Tibial nerve (tissue), 4 donors: ENCODE measurements at regions not wholly inside any gene's neighbourhood (a gene's known extent, or its start where the extent isn't known, plus 50 kb on each side); places are given as distances from the start of the nearest gene placed in this dataset.

Source experiments
- DNase-seq, 2 donors: peaks; one replicate each; pipeline ENCODE4 v3.0.0-alpha.2; 2019; ENCODE audit warnings: low spot score in 2 of 2
- H3K27ac ChIP-seq, 4 donors: fragments of 200-600 bp; sonication (generic) in 3 of 4; one replicate each; pipeline ENCODE4 v1.5.1; 2017 to 2019; ENCODE audit warnings: mild to moderate bottlenecking in 1 of 4
- H3K27me3 ChIP-seq, 2 donors: fragments of 200-600 bp; sonication (generic) in 1 of 2; one replicate each; pipeline versions ENCODE4 v1.5.1 to v1.6.0; 2017 to 2019
- H3K36me3 ChIP-seq, 3 donors: fragments of 200-600 bp; sonication (generic); one replicate each; pipeline ENCODE4 v1.5.1; 2018 to 2019
- H3K4me1 ChIP-seq, 4 donors: fragments of 200-600 bp; sonication (generic) in 3 of 4; one replicate each; pipeline ENCODE4 v1.5.1; 2017 to 2019
- H3K4me3 ChIP-seq, 4 donors: fragments of 200-600 bp; sonication (generic) in 3 of 4; one replicate each; pipeline ENCODE4 v1.5.1; 2017 to 2019; ENCODE audit warnings: mild to moderate bottlenecking in 1 of 4, moderate library complexity in 1 of 4
- H3K9me3 ChIP-seq, 4 donors: fragments of 200-600 bp; sonication (generic) in 3 of 4; one replicate each; pipeline ENCODE4 v1.5.1; 2017 to 2019
- EP300 ChIP-seq, 2 donors: sonication (generic); formaldehyde crosslinking; IDR thresholded peaks; one replicate each; pipeline ENCODE4 v1.6.1; 2017; ENCODE audit warnings: antibody characterized with exemption in 2 of 2, mild to moderate bottlenecking in 1 of 2
- POLR2A ChIP-seq, 2 donors: fragments of 450-650 bp; IDR thresholded peaks; one replicate each; pipeline ENCODE4 v1.6.1; 2017; ENCODE audit warnings: antibody characterized with exemption in 2 of 2, mild to moderate bottlenecking in 2 of 2, moderate library complexity in 2 of 2
- WGBS, 2 donors: methylation state at CpG; one replicate each; pipeline ENCODE4 v1.1.5; 2018; 5-methylcytosine and 5-hydroxymethylcytosine counted together
- TF ChIP-seq, protein P1 (sequence below), 5 experiments: fragments of 200-600 bp in 3 of 5; fragments of 450-650 bp in 2 of 5; sonication (generic) in 3 of 5; IDR thresholded peaks; one replicate each; pipeline ENCODE4 v1.5.1; 2016 to 2019; ENCODE audit warnings: antibody characterized with exemption in 5 of 5, mild to moderate bottlenecking in 3 of 5, moderate library complexity in 2 of 5

DNA sequence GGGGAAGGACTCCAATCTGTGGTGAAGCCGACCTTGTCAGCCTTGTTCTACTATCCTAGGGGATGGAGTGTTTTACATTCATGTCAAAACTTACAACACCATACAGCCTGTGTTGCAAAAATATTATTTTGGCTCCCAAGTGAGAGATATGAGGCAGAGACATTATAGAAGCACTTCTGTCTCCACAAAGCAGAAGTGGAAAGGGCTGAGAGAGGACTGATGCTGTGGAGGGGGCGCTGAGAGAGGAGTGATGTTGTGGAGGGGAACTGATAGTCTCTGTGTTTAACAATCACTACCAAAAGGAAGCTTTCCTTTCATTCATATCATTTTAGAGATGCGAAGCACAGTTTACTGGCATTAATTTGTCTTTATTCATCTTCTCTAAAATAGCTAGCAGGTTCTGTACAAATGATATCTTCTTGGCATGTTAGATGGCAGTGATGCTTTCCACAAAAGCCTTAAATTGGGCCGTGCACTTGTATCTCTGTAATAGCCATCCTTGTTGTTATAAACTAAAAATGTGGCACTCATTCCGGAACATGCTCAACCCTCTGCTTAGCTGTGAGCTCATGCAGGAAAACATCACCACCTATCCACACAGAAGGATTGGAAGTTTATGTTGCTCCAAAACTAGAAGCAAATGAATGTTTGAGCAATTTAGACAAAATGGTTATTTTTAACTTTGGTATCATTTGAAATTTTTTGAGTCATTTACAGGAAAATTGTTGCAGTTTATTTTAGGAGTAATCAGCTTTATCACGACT, 134.6 kb upstream of the TP63 start:
- WGBS, 2 donors = 69 to 80% methylated on average over 6 of the region's 6 CpGs
- Histone ChIP-seq H3K27me3 (no peaks in the 10 kb centered on the region), H3K27ac (no peak overlapping the region), H3K9me3 (no peaks in the 10 kb centered on the region), H3K4me1 (no peaks in the 10 kb centered on the region), H3K4me3 (no peak overlapping the region), H3K36me3 (no peaks in the 10 kb centered on the region)
- TF ChIP-seq, protein P1, sequence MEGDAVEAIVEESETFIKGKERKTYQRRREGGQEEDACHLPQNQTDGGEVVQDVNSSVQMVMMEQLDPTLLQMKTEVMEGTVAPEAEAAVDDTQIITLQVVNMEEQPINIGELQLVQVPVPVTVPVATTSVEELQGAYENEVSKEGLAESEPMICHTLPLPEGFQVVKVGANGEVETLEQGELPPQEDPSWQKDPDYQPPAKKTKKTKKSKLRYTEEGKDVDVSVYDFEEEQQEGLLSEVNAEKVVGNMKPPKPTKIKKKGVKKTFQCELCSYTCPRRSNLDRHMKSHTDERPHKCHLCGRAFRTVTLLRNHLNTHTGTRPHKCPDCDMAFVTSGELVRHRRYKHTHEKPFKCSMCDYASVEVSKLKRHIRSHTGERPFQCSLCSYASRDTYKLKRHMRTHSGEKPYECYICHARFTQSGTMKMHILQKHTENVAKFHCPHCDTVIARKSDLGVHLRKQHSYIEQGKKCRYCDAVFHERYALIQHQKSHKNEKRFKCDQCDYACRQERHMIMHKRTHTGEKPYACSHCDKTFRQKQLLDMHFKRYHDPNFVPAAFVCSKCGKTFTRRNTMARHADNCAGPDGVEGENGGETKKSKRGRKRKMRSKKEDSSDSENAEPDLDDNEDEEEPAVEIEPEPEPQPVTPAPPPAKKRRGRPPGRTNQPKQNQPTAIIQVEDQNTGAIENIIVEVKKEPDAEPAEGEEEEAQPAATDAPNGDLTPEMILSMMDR (IDR thresholded peaks at IDR 0.05) = no peak
- DNase-seq = no peak

GRCh38 chr3:189498995-189499704, 132.0 kb upstream of the TP63 start:
- no peaks in the 10 kb centered on the region for H3K4me1 ChIP-seq
- no peaks in the 10 kb centered on the region for H3K36me3 ChIP-seq
- TF ChIP-seq, protein P1 (IDR thresholded peaks at IDR 0.05) = no peak
- TF ChIP-seq EP300 (IDR thresholded peaks at IDR 0.05) (no peak), POLR2A (IDR thresholded peaks at IDR 0.05) (no peak)
- WGBS, 2 donors = 74 to 82% methylated on average over 4 of the region's 4 CpGs
- H3K27me3 ChIP-seq = no peaks in the 10 kb centered on the region
- no peaks in the 10 kb centered on the region for H3K9me3 ChIP-seq
- no peak for DNase-seq
- no peak overlapping the region for H3K27ac ChIP-seq
- no peak overlapping the region for H3K4me3 ChIP-seq

DNA sequence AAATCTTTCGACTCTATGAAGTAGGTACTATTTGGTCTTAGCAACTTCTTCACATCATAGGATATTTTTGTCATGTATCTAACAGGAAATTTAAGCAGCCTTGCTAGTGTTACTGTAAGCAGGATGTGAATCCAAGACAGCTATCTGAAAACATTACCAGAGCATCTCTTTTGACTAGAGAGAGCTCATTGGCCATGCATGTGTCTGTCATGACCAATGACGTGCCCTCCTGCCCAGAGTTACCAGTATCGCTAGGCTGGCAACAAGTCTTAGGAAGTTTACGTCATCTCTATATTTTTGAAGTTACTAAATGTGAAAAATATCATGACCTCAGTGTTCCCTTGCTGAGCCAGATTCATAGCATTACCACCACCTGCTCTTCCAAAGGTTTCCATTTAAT, 130.9 kb upstream of the TP63 start:
- Histone ChIP-seq H3K27me3 (no peaks in the 10 kb centered on the region), H3K36me3 (no peaks in the 10 kb centered on the region), H3K9me3 (no peaks in the 10 kb centered on the region), H3K27ac (no peak overlapping the region), H3K4me1 (no peaks in the 10 kb centered on the region), H3K4me3 (no peak overlapping the region)
- TF ChIP-seq, protein P1 (IDR thresholded peaks at IDR 0.05) = no peak
- TF ChIP-seq EP300 (IDR thresholded peaks at IDR 0.05) (no peak), POLR2A (IDR thresholded peaks at IDR 0.05) (no peak)
- 96 to 97% methylated on average over 4 of the region's 4 CpGs for WGBS, 2 donors
- DNase-seq = no peak

- DNase-seq = no peak
These were observed 130.2 kb upstream of the TP63 start for GRCh38 chr3:189500798-189501495.

More at GRCh38 chr3:189500798-189501495, 130.2 kb upstream of the TP63 start:
- no peak for TF ChIP-seq POLR2A (IDR thresholded peaks at IDR 0.05)
- TF ChIP-seq, protein P1 (IDR thresholded peaks at IDR 0.05) = no peak
- TF ChIP-seq EP300 (IDR thresholded peaks at IDR 0.05) = no peak
- H3K27ac ChIP-seq = no peak overlapping the region
- H3K9me3 ChIP-seq = no peaks in the 10 kb centered on the region
- WGBS, 2 donors = 39 to 85% methylated on average over 3 of the region's 3 CpGs
- H3K4me1 ChIP-seq = no peaks in the 10 kb centered on the region
- no peak overlapping the region for H3K4me3 ChIP-seq
- H3K36me3 ChIP-seq = no peaks in the 10 kb centered on the region
- H3K27me3 ChIP-seq = no peaks in the 10 kb centered on the region
